ENCODE measurements at regions not wholly inside any gene's neighbourhood (a gene's known extent, or its start where the extent isn't known, plus 50 kb on each side); places are given as distances from the start of the nearest gene placed in this dataset.

GRCh38 chr4:23213198-23213597 lies 520.5 kb downstream of the GBA3 start:
- TF ChIP-seq CTCF (IDR thresholded peaks at IDR 0.05) (no peak), EP300 (IDR thresholded peaks at IDR 0.05; ENCODE audit: low read depth) (no peak)

All from transverse colon (tissue), 3 donors.